ENCODE measurements at regions not wholly inside any gene's neighbourhood (a gene's known extent, or its start where the extent isn't known, plus 50 kb on each side); places are given as distances from the start of the nearest gene placed in this dataset.

DNA sequence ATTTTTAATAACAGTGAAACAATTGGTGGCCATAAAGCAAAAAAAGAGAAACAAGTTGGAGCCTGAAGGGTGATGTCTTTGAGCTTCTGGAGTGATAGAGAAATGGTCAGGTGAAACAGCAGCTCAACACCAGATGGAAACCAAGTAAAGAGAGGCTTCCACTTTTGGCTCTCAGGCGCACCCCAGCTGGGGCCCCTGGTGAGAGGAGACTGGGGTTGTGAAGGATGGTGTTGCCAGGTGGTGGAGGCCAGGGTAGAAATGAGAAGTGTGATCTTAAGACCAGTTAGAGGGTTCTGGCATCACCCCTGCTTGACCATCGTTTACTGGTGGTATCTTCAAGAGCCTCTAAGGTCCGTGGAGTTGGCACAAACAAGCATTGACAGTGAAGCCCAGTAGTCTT, 126.0 kb upstream of the AKIRIN2 start (continued):
- TF ChIP-seq, protein P1, sequence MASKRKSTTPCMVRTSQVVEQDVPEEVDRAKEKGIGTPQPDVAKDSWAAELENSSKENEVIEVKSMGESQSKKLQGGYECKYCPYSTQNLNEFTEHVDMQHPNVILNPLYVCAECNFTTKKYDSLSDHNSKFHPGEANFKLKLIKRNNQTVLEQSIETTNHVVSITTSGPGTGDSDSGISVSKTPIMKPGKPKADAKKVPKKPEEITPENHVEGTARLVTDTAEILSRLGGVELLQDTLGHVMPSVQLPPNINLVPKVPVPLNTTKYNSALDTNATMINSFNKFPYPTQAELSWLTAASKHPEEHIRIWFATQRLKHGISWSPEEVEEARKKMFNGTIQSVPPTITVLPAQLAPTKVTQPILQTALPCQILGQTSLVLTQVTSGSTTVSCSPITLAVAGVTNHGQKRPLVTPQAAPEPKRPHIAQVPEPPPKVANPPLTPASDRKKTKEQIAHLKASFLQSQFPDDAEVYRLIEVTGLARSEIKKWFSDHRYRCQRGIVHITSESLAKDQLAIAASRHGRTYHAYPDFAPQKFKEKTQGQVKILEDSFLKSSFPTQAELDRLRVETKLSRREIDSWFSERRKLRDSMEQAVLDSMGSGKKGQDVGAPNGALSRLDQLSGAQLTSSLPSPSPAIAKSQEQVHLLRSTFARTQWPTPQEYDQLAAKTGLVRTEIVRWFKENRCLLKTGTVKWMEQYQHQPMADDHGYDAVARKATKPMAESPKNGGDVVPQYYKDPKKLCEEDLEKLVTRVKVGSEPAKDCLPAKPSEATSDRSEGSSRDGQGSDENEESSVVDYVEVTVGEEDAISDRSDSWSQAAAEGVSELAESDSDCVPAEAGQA (IDR thresholded peaks at IDR 0.05; ENCODE audit: low read depth), result no peak
- TF ChIP-seq, protein P1 (CRISPR knock-in tag; IDR thresholded peaks at IDR 0.05; ENCODE audit: borderline replicate concordance), result no peak
- no peak for TF ChIP-seq ZNF558 (CRISPR knock-in tag; IDR thresholded peaks at IDR 0.05; ENCODE audit: borderline replicate concordance)
- no peak for TF ChIP-seq TAF15 (IDR thresholded peaks at IDR 0.05; ENCODE audit: low read depth, low read length, poor library complexity, severe bottlenecking)
- TF ChIP-seq, protein P2, sequence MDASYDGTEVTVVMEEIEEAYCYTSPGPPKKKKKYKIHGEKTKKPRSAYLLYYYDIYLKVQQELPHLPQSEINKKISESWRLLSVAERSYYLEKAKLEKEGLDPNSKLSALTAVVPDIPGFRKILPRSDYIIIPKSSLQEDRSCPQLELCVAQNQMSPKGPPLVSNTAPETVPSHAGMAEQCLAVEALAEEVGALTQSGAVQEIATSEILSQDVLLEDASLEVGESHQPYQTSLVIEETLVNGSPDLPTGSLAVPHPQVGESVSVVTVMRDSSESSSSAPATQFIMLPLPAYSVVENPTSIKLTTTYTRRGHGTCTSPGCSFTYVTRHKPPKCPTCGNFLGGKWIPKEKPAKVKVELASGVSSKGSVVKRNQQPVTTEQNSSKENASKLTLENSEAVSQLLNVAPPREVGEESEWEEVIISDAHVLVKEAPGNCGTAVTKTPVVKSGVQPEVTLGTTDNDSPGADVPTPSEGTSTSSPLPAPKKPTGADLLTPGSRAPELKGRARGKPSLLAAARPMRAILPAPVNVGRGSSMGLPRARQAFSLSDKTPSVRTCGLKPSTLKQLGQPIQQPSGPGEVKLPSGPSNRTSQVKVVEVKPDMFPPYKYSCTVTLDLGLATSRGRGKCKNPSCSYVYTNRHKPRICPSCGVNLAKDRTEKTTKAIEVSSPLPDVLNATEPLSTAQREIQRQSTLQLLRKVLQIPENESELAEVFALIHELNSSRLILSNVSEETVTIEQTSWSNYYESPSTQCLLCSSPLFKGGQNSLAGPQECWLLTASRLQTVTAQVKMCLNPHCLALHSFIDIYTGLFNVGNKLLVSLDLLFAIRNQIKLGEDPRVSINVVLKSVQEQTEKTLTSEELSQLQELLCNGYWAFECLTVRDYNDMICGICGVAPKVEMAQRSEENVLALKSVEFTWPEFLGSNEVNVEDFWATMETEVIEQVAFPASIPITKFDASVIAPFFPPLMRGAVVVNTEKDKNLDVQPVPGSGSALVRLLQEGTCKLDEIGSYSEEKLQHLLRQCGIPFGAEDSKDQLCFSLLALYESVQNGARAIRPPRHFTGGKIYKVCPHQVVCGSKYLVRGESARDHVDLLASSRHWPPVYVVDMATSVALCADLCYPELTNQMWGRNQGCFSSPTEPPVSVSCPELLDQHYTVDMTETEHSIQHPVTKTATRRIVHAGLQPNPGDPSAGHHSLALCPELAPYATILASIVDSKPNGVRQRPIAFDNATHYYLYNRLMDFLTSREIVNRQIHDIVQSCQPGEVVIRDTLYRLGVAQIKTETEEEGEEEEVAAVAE (CRISPR knock-in tag; IDR thresholded peaks at IDR 0.05; ENCODE audit: borderline replicate concordance), result no peak
- no peak for TF ChIP-seq NR2F2 (IDR thresholded peaks at IDR 0.05; ENCODE audit: borderline replicate concordance, low read depth)
- no peak for TF ChIP-seq ZNF101 (CRISPR knock-in tag; IDR thresholded peaks at IDR 0.05; ENCODE audit: borderline replicate concordance, low read depth)
- no peak for TF ChIP-seq IKZF1 (IDR thresholded peaks at IDR 0.05)
- TF ChIP-seq ZNF616 (CRISPR knock-in tag; IDR thresholded peaks at IDR 0.05; ENCODE audit: low read depth), result no peak
- TF ChIP-seq, protein P3, sequence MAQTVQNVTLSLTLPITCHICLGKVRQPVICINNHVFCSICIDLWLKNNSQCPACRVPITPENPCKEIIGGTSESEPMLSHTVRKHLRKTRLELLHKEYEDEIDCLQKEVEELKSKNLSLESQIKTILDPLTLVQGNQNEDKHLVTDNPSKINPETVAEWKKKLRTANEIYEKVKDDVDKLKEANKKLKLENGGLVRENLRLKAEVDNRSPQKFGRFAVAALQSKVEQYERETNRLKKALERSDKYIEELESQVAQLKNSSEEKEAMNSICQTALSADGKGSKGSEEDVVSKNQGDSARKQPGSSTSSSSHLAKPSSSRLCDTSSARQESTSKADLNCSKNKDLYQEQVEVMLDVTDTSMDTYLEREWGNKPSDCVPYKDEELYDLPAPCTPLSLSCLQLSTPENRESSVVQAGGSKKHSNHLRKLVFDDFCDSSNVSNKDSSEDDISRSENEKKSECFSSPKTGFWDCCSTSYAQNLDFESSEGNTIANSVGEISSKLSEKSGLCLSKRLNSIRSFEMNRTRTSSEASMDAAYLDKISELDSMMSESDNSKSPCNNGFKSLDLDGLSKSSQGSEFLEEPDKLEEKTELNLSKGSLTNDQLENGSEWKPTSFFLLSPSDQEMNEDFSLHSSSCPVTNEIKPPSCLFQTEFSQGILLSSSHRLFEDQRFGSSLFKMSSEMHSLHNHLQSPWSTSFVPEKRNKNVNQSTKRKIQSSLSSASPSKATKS (CRISPR knock-in tag; IDR thresholded peaks at IDR 0.05), result no peak
- TF ChIP-seq, protein P4, sequence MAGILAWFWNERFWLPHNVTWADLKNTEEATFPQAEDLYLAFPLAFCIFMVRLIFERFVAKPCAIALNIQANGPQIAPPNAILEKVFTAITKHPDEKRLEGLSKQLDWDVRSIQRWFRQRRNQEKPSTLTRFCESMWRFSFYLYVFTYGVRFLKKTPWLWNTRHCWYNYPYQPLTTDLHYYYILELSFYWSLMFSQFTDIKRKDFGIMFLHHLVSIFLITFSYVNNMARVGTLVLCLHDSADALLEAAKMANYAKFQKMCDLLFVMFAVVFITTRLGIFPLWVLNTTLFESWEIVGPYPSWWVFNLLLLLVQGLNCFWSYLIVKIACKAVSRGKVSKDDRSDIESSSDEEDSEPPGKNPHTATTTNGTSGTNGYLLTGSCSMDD (CRISPR knock-in tag; IDR thresholded peaks at IDR 0.05), result no peak
- no peak for TF ChIP-seq ZSCAN20 (CRISPR knock-in tag; IDR thresholded peaks at IDR 0.05; ENCODE audit: borderline replicate concordance)
